Fibroblast of lung (primary cell): ENCODE measurements at regions not wholly inside any gene's neighbourhood (a gene's known extent, or its start where the extent isn't known, plus 50 kb on each side); places are given as distances from the start of the nearest gene placed in this dataset.

Source experiments
- CTCF ChIP-seq, 2 donors: IDR thresholded peaks in 1 of 2; conservative IDR thresholded peaks in 1 of 2; 1 replicate in 1 of 2; 2 replicates in 1 of 2; pipeline ENCODE4 v1.5.1; 2011 to 2012; ENCODE audit warnings: low read length in 2 of 2, control low read depth in 1 of 2, inconsistent platforms in 1 of 2, low read depth in 1 of 2, mild to moderate bottlenecking in 1 of 2
- EZH2 ChIP-seq: IDR thresholded peaks from 2 replicates; pipeline ENCODE4 v1.5.1; 2012; ENCODE audit warnings: low read length, control low read depth, mild to moderate bottlenecking; ENCODE audit errors: missing control alignments

- TF ChIP-seq CTCF (conservative IDR thresholded peaks at IDR 0.05 in 1 of 2, IDR thresholded peaks at IDR 0.05 in 1 of 2; ENCODE audit: low read depth in 1 of 2, low read length in 2 of 2): no peak
- no peak for TF ChIP-seq EZH2
These were observed 397.6 kb downstream of the ZNF521 start for GRCh38 chr18:24954341-24954740.
